MM.1S (cell line): ENCODE measurements at regions not wholly inside any gene's neighbourhood (a gene's known extent, or its start where the extent isn't known, plus 50 kb on each side); places are given as distances from the start of the nearest gene placed in this dataset.
A peak's percentile ranks its signal among the peaks of the same experiment; 100 is the strongest.

Experiments
- DNase-seq: peaks from one replicate; pipeline ENCODE4 v3.0.0-alpha.2; 2015
- H2AFZ ChIP-seq: fragments of 300-600 bp; sonication (generic); 2 replicates; pipeline ENCODE4 v1.6.0; 2016; ENCODE audit warnings: antibody characterized with exemption, low read length
- H3F3A ChIP-seq: fragments of 300-600 bp; sonication (generic); 2 replicates; pipeline ENCODE4 v1.6.1; 2016; ENCODE audit warnings: mild to moderate bottlenecking, antibody characterized with exemption, low read length, moderate library complexity, mixed read lengths; ENCODE audit not compliant: insufficient read depth
- H3K27ac ChIP-seq: fragments of 300-600 bp; sonication (generic); 2 replicates; pipeline ENCODE4 v1.5.1; 2016; ENCODE audit warnings: mild to moderate bottlenecking, low read length
- H3K27me3 ChIP-seq: fragments of 300-600 bp; sonication (generic); replicated peaks from 2 replicates; pipeline ENCODE4 v1.6.0; 2016; ENCODE audit warnings: low read length; ENCODE audit not compliant: insufficient read depth
- H3K36me3 ChIP-seq: fragments of 300-600 bp; sonication (generic); replicated peaks from 2 replicates; pipeline ENCODE4 v1.6.1; 2016; ENCODE audit warnings: mild to moderate bottlenecking, low read length, mixed read lengths; ENCODE audit not compliant: insufficient read depth
- H3K4me1 ChIP-seq: fragments of 300-600 bp; sonication (generic); 2 replicates; pipeline ENCODE4 v1.6.1; 2016; ENCODE audit warnings: low read length, mixed read lengths
- H3K4me2 ChIP-seq: fragments of 300-600 bp; sonication (generic); 2 replicates; pipeline ENCODE4 v1.6.0; 2016; ENCODE audit warnings: low read depth, low read length
- H3K4me3 ChIP-seq: fragments of 300-600 bp; sonication (generic); 2 replicates; pipeline ENCODE4 v1.5.1; 2016; ENCODE audit warnings: low read length, mixed read lengths
- H3K79me2 ChIP-seq: fragments of 300-600 bp; sonication (generic); 2 replicates; pipeline ENCODE4 v1.6.1; 2016; ENCODE audit warnings: mixed run types, low read length, mixed read lengths
- H3K9ac ChIP-seq: fragments of 300-600 bp; sonication (generic); 2 replicates; pipeline ENCODE4 v1.6.1; 2016; ENCODE audit warnings: low read length, mixed read lengths
- H3K9me2 ChIP-seq: fragments of 300-600 bp; sonication (generic); replicated peaks from 2 replicates; pipeline ENCODE4 v1.6.1; 2016; ENCODE audit warnings: mild to moderate bottlenecking, low read length, mixed read lengths; ENCODE audit not compliant: insufficient read depth
- H3K9me3 ChIP-seq: fragments of 300-600 bp; sonication (generic); replicated peaks from 2 replicates; pipeline ENCODE4 v1.6.1; 2016; ENCODE audit warnings: mild to moderate bottlenecking, low read length, mixed read lengths; ENCODE audit not compliant: insufficient read depth
- H4K20me1 ChIP-seq: fragments of 300-600 bp; sonication (generic); 2 replicates; pipeline ENCODE4 v1.6.1; 2016; ENCODE audit warnings: mild to moderate bottlenecking, low read length, moderate library complexity, mixed read lengths; ENCODE audit not compliant: insufficient read depth
- EZH2 ChIP-seq: fragments of 300-600 bp; sonication (generic); optimal IDR thresholded peaks from 2 replicates; pipeline ENCODE3; 2017; ENCODE audit warnings: low read depth, mild to moderate bottlenecking, antibody characterized with exemption, low read length, mixed read lengths
- EZH2phosphoT487 ChIP-seq: fragments of 300-600 bp; sonication (generic); IDR thresholded peaks from 2 replicates; pipeline ENCODE4 v1.6.1; 2018; ENCODE audit warnings: antibody characterized with exemption, low read length
- TF ChIP-seq, protein P1 (sequence below): fragments of 300-600 bp; sonication (generic); IDR thresholded peaks from 2 replicates; pipeline ENCODE4 v1.5.1; 2016; ENCODE audit warnings: antibody characterized with exemption, low read length, mixed read lengths

GRCh38 chr11:29816359-29816758 is 200.5 kb downstream of the KCNA4 start:
- Histone ChIP-seq H3K4me1 (no peaks in the 10 kb centered on the region), H3K9me2 (no peaks in the 10 kb centered on the region), H3K79me2 (no peaks in the 10 kb centered on the region), H3K4me3 (no peak overlapping the region), H3K9ac (no peak overlapping the region), H3K27ac (no peak overlapping the region), H3K4me2 (no peak overlapping the region), H3F3A (no peaks in the 10 kb centered on the region), H3K27me3 (no peaks in the 10 kb centered on the region), H4K20me1 (no peaks in the 10 kb centered on the region), H3K36me3 (no peaks in the 10 kb centered on the region), H3K9me3 (no peaks in the 10 kb centered on the region), H2AFZ (no peak overlapping the region)
- TF ChIP-seq EZH2: no peak
- TF ChIP-seq EZH2phosphoT487: no peak
- TF ChIP-seq, protein P1, sequence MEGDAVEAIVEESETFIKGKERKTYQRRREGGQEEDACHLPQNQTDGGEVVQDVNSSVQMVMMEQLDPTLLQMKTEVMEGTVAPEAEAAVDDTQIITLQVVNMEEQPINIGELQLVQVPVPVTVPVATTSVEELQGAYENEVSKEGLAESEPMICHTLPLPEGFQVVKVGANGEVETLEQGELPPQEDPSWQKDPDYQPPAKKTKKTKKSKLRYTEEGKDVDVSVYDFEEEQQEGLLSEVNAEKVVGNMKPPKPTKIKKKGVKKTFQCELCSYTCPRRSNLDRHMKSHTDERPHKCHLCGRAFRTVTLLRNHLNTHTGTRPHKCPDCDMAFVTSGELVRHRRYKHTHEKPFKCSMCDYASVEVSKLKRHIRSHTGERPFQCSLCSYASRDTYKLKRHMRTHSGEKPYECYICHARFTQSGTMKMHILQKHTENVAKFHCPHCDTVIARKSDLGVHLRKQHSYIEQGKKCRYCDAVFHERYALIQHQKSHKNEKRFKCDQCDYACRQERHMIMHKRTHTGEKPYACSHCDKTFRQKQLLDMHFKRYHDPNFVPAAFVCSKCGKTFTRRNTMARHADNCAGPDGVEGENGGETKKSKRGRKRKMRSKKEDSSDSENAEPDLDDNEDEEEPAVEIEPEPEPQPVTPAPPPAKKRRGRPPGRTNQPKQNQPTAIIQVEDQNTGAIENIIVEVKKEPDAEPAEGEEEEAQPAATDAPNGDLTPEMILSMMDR: no peak
- no peak for DNase-seq

DNA sequence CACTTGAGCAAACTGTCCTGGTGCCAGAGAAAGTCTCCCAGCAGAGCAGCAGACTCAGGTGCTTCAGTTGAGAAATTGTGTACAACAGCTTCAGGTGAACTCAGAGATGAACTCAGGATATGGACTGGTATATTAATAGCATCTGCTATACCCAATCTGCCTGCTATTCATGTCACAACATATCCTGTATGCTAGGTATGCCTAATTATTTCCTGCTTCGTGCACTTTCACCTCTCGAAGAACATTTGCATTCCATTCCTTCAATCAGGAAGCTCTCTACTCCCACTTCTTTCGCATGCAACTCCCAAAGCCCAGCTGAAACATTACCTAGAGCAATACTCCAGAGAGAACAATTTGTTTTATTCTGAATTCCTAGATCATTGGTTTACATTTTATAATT is 207.7 kb downstream of the KCNA4 start:
- peak; percentile 25 for DNase-seq
- no peak overlapping the region for H3K9ac ChIP-seq
- TF ChIP-seq EZH2 (no peak), EZH2phosphoT487 (no peak)
- TF ChIP-seq, protein P1: no peak
- H3K4me2 ChIP-seq: peak overlapping the region; percentile 11; the same call in 1 of the 2 replicates
- no peak overlapping the region for H2AFZ ChIP-seq
- H3F3A ChIP-seq: no peaks in the 10 kb centered on the region
- H3K4me3 ChIP-seq: no peak overlapping the region
- H3K79me2 ChIP-seq: no peaks in the 10 kb centered on the region
- no peaks in the 10 kb centered on the region for H3K4me1 ChIP-seq
- no peaks in the 10 kb centered on the region for H3K27me3 ChIP-seq
- no peaks in the 10 kb centered on the region for H3K9me3 ChIP-seq
- no peaks in the 10 kb centered on the region for H4K20me1 ChIP-seq
- no peaks in the 10 kb centered on the region for H3K36me3 ChIP-seq
- H3K27ac ChIP-seq: no peak overlapping the region
- H3K9me2 ChIP-seq: no peaks in the 10 kb centered on the region

DNA sequence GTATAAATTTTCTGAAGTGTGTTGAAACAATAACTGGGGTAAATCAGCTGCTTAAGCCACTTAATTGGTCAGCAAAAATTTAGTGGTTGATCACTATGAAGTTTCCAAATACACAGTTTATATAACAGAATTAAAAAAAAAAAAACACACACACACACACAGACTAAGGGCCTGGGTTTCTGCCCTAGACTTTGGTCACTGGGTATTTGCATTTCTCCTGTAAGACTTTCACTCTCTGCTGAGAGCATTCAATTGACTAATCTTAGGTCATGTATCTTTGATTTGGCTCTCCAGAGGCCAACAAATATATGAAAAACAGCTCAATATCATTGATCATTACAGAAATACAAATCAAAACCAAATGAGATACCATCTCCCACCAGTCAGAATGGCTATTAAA is 214.3 kb downstream of the KCNA4 start:
- Histone ChIP-seq H3K9me2 (no peaks in the 10 kb centered on the region), H3K9me3 (no peaks in the 10 kb centered on the region)

More for the DNA sequence above, 214.3 kb downstream of the KCNA4 start:
- Histone ChIP-seq H3K4me1 (no peaks in the 10 kb centered on the region), H3K36me3 (no peaks in the 10 kb centered on the region), H3F3A (no peaks in the 10 kb centered on the region), H3K4me3 (no peak overlapping the region), H2AFZ (no peak overlapping the region), H3K27ac (no peak overlapping the region), H3K79me2 (no peaks in the 10 kb centered on the region), H4K20me1 (no peaks in the 10 kb centered on the region), H3K27me3 (no peaks in the 10 kb centered on the region), H3K4me2 (no peak overlapping the region), H3K9ac (no peak overlapping the region)
- TF ChIP-seq EZH2phosphoT487 (no peak), EZH2 (no peak)
- TF ChIP-seq, protein P1: no peak
- no peak for DNase-seq
